GM19239 (cell line): ENCODE measurements at regions not wholly inside any gene's neighbourhood (a gene's known extent, or its start where the extent isn't known, plus 50 kb on each side); places are given as distances from the start of the nearest gene placed in this dataset.

Experiments used
- DNase-seq: peaks from one replicate; pipeline ENCODE4 v3.0.0; 2011; ENCODE audit warnings: low spot score; ENCODE audit not compliant: insufficient read length
- FAIRE-seq: peaks from 2 replicates; lab custom pipeline; 2011; peaks lifted over from hg19 to GRCh38; lab: Jason Lieb, UNC

GRCh38 chr14:27995691-27996090 lies 770.9 kb upstream of the FOXG1 start:
- no peak for DNase-seq

GRCh38 chr14:28001002-28001401 lies 765.6 kb upstream of the FOXG1 start:
- DNase-seq: no peak
- no peak for FAIRE-seq

More at GRCh38 chr14:27995691-27996090, 770.9 kb upstream of the FOXG1 start:
- FAIRE-seq: no peak

- FAIRE-seq: no peak
- no peak for DNase-seq
These were observed 753.8 kb upstream of the FOXG1 start for GRCh38 chr14:28012629-28013415.

- DNase-seq (no peak), FAIRE-seq (no peak)
These were observed 746.5 kb upstream of the FOXG1 start for GRCh38 chr14:28020112-28020511.

- FAIRE-seq (no peak), DNase-seq (no peak)
These were observed 742.7 kb upstream of the FOXG1 start for GRCh38 chr14:28023853-28024252.

GRCh38 chr14:28052251-28052650 lies 714.3 kb upstream of the FOXG1 start:
- FAIRE-seq (no peak), DNase-seq (no peak)

- no peak for FAIRE-seq
These were observed 711.6 kb upstream of the FOXG1 start for GRCh38 chr14:28055008-28055407.

GRCh38 chr14:28057359-28058296 lies 709.0 kb upstream of the FOXG1 start:
- no peak for FAIRE-seq
- no peak for DNase-seq

More at GRCh38 chr14:28055008-28055407, 711.6 kb upstream of the FOXG1 start:
- no peak for DNase-seq

GRCh38 chr14:28059254-28059653 lies 707.3 kb upstream of the FOXG1 start:
- no peak for FAIRE-seq
- no peak for DNase-seq

- no peak for DNase-seq
- FAIRE-seq: no peak
These were observed 705.6 kb upstream of the FOXG1 start for GRCh38 chr14:28061006-28061405.

- no peak for FAIRE-seq
- no peak for DNase-seq
These were observed 689.6 kb upstream of the FOXG1 start for GRCh38 chr14:28077021-28077420.

GRCh38 chr14:28083389-28083788 lies 683.2 kb upstream of the FOXG1 start:
- DNase-seq: no peak
- FAIRE-seq: no peak

GRCh38 chr14:28088125-28088524 lies 678.5 kb upstream of the FOXG1 start:
- no peak for DNase-seq
- no peak for FAIRE-seq

GRCh38 chr14:28097585-28097984 lies 669.0 kb upstream of the FOXG1 start:
- DNase-seq: no peak
- no peak for FAIRE-seq

- no peak for DNase-seq
- no peak for FAIRE-seq
These were observed 667.7 kb upstream of the FOXG1 start for GRCh38 chr14:28098856-28099255.

GRCh38 chr14:28102001-28102400 lies 664.6 kb upstream of the FOXG1 start:
- DNase-seq (no peak), FAIRE-seq (no peak)

- no peak for DNase-seq
- no peak for FAIRE-seq
These were observed 663.8 kb upstream of the FOXG1 start for GRCh38 chr14:28102814-28103213.

- DNase-seq: no peak
- no peak for FAIRE-seq
These were observed 653.3 kb upstream of the FOXG1 start for GRCh38 chr14:28113311-28113710.

GRCh38 chr14:28116716-28117115 lies 649.9 kb upstream of the FOXG1 start:
- FAIRE-seq (no peak), DNase-seq (no peak)

- FAIRE-seq: no peak
- no peak for DNase-seq
These were observed 646.7 kb upstream of the FOXG1 start for GRCh38 chr14:28119849-28120248.

- no peak for DNase-seq
- FAIRE-seq: no peak
These were observed 646.2 kb upstream of the FOXG1 start for GRCh38 chr14:28120391-28120790.
